ENCODE measurements at regions not wholly inside any gene's neighbourhood (a gene's known extent, or its start where the extent isn't known, plus 50 kb on each side); places are given as distances from the start of the nearest gene placed in this dataset.

DNA sequence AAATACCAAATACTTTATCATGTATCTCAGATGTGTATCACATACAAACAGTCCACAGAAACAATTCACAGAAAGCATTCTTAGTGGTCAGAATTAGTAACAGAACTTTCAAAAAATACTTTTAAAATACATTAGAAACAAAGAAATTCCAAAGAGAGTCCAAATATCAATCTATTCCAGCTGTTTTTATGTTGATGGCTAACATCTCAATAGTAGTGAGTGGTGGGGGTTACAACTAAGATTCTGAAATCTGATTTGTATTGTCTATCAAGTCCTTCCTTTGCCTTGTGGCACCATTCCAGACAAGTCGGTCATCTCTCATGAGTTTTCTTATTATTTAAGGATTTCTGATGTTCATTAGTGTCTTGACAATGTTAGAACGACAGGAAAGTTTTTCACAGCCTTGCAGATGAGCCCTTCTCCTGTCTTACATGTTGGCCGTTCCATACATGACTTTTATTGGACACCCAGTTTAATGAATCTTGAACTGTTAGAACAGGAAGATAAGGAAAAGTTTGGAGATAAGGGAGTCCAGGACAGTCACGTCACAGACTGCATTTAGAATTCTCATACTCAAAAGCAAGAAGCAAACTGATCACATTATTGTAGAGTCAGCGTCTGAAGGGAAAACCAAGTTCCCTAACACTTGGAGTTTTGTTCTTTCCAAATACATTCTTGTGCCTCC is 410.3 kb downstream of the PID1 start:
- DNase-seq: no peak

DNA sequence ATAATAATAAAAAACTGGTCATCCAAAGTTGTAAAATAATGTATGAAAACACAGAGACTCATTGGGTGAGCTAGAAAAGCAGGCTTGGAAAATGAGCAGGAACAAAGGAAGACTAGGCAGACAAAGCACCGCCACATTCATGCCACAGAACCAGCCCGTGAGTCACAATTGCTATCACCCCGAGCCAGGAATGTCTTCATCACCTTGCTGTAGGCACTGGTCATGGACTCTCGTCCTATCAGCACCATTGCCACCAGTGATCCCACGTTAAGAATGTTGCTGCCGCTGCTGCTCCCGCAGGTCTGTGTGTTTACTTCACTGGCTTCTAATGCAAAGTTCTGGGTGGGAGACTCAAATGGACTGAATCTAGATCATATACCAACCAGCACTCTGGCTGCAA is 417.9 kb downstream of the PID1 start:
- DNase-seq: no peak

DNA sequence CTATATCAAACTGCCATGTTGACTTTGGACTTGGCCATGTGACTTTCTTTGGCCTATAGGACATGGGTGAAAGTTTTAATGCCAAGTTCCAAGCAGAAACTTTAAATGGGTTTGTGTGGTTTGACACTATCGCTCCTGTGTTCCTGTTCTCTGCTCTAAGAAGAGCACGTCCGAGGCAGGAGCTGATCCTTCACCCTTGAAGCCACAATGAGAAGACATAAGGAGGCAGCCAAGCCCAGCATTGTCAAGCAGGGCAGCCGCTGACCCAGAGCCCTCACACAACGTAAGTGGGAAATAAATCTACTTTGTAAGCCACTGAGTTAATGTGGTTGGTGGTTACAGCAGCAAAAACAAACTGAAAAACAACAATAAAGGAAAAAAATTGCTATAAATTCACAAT is 422.4 kb downstream of the PID1 start:
- DNase-seq: no peak

DNA sequence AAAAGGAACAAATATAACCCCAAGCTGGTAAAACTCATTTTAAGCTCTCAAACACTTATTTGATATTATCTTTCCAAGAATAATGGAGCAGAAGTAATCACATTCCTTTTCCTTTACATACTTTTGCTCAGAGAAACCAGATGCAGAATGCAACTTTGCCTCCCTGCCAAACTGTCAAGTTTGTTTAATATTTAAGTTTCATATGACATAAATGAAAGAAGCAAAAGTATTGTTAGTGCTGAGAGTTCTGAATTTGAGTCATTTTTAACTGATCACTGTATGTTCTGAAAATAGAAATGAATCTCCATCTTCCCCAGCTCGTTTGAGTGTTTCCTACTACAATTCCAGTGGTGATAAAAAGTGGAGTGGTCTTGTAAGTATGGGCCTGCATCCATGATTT is 423.4 kb downstream of the PID1 start:
- DNase-seq: no peak

GRCh38 chr2:228846161-228846560 is 424.9 kb downstream of the PID1 start:
- no peak for DNase-seq

DNA sequence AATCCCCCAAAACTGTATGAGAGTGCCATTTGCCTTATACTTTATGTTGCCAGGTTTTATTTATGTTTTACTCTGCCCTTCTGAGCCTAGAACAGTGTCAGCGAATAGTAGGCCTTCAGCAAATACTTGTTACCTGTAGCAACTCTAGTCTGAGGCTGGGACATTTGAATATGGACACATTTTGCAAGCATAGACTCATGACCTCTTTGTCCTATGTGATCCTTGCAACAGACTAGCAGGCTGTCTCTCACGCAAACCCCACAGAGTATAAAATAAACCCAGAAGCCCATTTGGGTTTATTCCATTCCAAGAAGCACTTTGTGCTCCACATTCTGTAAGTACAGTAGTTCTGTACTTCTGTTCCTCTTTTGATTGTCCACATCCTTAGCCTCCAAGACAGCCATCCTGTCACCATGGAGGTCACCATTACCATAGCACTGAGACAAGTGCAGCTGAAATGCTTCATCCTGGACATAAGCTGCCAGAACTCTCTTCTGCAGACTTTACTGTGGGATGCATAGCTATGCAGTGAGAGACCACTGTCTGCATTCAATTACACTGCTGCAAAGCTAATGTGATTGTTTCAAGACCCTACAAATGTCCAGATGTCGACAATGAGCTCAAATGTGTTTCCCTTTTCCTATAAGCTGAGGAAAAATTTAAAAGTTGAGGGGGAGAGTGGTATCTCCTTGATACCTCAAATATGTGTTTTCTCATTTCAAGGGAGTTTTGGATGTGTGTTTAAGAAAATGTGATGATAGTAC is 425.7 kb downstream of the PID1 start:
- no peak for DNase-seq

- no peak for DNase-seq
These were observed 429.2 kb downstream of the PID1 start for GRCh38 chr2:228841877-228842276.

GRCh38 chr2:228841475-228841874 is 429.6 kb downstream of the PID1 start:
- no peak for DNase-seq

DNA sequence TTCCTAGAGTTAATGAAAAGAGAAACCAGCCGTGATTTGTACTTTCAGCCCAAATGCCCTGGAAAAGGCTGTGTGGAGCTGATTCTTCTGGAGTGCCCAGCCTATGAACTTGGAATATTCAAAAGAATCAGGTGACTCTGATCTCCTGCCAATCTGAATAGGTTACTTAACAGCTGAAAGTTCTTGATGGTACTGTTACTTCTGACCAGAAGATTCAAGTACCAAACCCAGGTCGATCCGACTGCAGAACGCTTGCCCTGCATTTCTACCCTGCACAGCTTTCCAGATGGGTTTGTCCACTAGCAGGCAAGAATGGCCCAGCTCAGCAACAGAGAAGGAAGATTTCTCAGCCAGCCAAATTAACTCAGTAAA is 430.4 kb downstream of the PID1 start:
- no peak for DNase-seq

- no peak for DNase-seq
These were observed 430.9 kb downstream of the PID1 start for GRCh38 chr2:228840113-228840742.

DNA sequence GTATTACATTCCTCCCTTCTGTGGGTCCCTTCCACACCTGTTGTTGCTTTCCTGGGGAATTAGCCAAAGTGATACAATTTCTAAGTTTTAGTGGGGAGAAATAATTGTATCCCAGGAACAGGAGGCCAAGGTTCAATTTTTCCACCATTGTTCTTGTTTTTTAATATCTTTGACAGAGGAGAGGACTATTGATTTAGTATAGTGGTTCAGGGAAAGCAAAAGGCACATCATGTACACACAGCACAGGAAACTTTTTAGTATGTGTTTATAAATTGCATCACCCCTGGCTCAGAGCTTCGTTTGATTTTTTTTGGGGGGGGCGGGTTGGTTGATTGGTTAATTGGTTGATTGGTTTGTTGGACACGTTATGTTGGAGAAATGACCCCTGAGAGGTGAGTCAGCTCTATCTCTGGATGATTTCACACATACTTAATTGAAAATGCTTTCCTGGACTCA is 431.6 kb downstream of the PID1 start:
- no peak for DNase-seq

DNA sequence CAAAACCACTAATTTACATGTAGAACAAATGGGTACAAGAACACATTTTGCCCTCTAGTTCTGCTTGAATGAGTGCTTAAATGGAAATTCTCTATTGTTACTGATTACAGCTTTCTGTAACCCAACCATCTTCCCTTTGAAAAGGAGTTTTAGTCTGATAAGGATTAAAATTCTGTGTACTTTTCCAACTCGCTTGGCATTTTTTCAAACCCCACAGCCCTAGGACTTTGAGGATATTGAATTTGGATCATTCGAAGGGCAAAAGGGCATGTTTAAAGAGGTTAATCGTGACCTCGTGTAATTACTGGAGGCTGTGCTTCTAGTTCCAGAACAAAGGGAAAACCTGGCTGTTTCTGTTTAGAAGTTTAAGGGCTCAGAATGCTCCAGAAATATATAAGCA is 432.3 kb downstream of the PID1 start:
- DNase-seq: no peak

DNA sequence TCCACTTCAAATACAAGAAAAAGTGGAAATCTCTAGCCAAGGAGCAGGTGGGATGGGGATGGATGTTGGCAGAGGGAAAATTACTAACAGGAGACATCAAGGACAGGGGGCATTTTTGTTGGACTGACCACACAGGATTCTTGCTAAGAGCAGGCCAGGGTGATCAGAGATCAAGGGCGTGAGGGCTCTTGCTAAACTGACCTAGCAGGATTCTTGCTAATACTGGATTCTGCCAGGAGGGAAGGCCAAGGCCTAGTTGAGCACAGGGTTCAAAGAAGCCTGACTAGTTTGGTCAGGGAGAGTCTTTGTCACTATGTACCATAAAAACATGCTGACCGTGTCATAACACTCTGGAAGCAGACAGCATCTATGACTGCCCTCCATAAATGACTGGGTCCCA is 442.7 kb downstream of the PID1 start:
- DNase-seq: no peak

DNA sequence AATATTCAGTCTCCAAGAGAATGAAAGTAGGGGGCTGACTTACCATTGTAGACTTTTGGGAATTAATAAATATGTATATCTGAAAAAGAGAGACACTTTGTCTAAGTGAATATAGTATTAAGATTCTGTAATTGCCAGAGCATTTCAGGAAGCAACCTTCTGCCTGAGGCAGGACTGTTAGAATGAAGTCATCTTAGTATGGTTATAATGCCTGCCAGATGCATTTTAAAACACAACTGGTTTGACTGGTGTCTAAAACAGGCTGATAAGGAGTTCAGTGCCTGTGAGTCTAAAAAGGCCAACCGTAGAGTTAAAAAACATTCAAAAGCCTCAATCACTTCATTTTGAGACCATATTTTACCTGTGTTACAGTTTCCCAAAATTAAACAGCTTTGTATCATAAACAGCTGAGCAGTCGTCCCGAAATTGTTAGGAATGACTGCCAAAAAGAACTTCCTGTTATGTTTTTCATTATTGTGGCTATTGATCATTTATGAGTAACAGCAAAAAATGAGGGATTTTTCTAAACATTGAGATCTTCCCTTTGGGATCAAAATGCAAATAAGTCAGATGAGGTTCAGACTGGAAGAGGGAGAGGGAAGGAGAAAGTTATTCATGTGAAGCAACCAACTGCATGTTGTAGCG is 443.9 kb downstream of the PID1 start:
- no peak for DNase-seq

- DNase-seq: no peak
These were observed 451.4 kb downstream of the PID1 start for GRCh38 chr2:228819701-228820100.

DNA sequence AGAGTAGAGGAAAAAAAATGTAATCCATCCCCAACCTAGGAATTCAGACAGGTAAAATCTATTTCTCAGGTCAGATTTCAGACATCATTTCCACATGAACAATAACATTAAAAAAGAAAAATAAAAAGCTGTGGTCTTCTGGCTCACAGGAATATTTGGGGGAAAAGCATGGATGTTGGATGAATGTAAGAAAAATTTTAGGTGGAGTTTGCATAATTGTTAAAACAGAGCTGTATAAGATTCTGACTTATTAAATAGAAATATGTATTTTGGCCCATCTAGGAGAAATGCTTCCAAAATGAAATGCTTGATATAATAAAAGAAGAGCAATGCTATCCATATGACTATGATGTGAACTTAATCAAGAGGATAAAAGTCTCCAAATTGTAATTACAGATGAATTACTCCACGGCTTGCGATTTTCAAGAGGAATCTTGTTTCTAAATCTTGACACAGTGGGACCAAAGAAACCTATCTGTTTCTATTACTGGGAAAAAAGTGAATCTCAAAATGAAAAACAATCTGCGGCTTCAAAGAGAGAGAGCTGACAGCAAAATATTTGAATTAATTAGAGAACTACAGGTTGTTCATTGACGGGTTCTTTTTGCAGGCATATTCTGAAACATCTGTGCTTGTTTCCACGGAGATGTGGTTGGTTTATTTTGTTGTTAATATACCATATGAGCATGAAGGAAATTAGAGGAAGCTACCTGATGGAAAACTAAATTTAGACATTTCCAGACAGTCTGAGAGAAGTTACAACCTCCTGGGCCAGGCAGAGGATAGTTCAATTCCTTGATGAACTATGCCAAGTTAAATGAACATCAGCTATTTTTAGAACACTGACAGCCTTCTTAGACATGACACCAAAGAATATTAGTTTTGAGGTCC is 468.7 kb downstream of the PID1 start:
- DNase-seq: no peak

GRCh38 chr2:228801451-228801850 is 469.6 kb downstream of the PID1 start:
- no peak for DNase-seq

DNA sequence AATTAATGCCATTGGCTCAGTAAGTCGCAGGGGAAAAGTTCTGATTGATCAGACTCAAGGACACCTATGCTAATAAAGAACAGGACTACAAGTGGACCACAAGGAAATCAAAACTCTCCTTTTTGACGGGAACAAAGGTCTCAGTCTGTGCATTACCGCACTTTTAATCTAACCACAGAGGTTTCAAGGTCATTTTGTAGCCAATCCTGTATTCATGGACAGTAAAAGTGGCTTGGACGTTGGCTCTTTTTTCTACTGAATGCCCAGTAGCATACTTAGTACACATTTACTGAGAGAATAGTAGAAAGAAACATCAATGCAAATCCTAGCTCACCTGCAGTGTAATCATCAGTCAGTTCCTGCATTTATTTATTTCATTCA is 471.9 kb downstream of the PID1 start:
- DNase-seq: no peak

- no peak for DNase-seq
These were observed 472.5 kb downstream of the PID1 start for GRCh38 chr2:228798458-228799207.

DNA sequence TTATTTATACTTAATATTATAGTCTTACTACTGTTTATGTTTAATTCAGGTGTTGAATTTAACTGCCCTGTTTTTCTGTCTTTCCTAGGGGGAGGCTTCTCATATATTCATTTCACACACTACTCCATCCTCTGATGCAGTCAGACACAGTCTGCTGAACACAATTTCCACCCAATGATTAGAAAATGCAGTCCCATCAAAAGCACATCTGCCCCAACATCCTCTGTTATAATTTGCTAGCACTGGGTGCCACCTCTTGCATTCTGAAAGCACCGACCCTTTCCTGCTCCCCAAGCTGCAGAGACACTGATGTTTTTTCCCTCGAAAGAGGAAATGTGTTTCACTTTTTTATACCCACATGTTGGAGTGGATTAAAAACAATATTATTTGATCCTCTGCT is 474.7 kb downstream of the PID1 start:
- no peak for DNase-seq

DNA sequence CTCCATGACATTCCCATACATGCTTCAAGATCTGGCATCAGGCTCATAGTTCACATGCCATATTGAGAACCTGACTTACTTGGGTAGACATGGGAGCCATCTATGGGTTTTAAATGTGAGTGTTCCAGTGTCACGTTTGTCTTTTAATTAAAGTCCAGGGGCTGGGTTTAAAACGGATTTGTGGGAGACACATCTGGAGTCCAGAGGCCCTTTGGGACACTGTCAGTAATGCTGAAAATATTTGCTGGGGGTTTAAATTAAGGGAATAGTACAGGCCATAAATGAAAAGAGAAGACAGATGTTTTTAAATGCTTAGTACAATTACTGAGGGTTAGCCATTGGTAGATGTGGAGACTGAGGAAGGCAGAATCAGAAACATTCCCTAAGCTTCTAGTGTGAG is 478.0 kb downstream of the PID1 start:
- no peak for DNase-seq

DNA sequence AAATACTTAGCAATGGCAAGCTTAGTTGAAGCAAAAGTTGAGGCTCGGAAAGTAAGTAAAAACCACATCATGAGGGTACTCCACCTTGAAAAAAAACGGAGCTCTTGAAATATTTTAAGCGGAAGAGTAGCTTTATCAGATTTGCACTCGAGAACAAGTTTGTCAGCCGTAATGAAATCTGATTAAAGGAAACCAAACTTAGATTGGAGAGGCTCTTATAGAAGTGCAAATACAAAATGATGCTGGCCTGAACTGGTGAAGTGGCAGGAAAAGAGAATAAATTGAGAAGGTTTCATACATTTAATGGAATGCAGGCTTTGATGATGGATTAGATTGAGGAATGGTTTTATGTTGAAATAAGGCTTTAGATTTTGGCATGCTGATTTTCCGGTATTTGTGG is 484.2 kb downstream of the PID1 start:
- DNase-seq: no peak

Measured in RPMI8226 (cell line).